Loucy (cell line): ENCODE measurements at regions not wholly inside any gene's neighbourhood (a gene's known extent, or its start where the extent isn't known, plus 50 kb on each side); places are given as distances from the start of the nearest gene placed in this dataset.

Experiments
- CTCF ChIP-seq: fragments of 200-600 bp; sonication (generic); conservative IDR thresholded peaks from 2 replicates; pipeline ENCODE4 v1.5.1; 2014; ENCODE audit warnings: mild to moderate bottlenecking, antibody characterized with exemption, low read length
- EZH2phosphoT487 ChIP-seq: fragments of 200-600 bp; IDR thresholded peaks from 2 replicates; pipeline ENCODE4 v1.6.1; 2018; ENCODE audit warnings: antibody characterized with exemption, mild to moderate bottlenecking, moderate library complexity, borderline replicate concordance

GRCh38 chr6:9335431-9335830, 900.1 kb upstream of the SLC35B3 start:
- TF ChIP-seq CTCF = no peak
- no peak for TF ChIP-seq EZH2phosphoT487
